ENCODE measurements at regions not wholly inside any gene's neighbourhood (a gene's known extent, or its start where the extent isn't known, plus 50 kb on each side); places are given as distances from the start of the nearest gene placed in this dataset.

GRCh38 chr3:164488893-164489292 lies 589.4 kb downstream of the SI start:
- no peak for TF ChIP-seq POLR2A (IDR thresholded peaks at IDR 0.05)
- no peak for TF ChIP-seq CTCF (IDR thresholded peaks at IDR 0.05)
